GM19023 (cell line): ENCODE measurements at regions not wholly inside any gene's neighbourhood (a gene's known extent, or its start where the extent isn't known, plus 50 kb on each side); places are given as distances from the start of the nearest gene placed in this dataset.
"Not testable (repeated sequence)": the region's sequence is repeated elsewhere in the genome, so short reads cannot be mapped to it uniquely, and the experiment has no call there.

Experiments
- ATAC-seq: cut with Tn5 transposase; IDR thresholded peaks from one replicate; pipeline ENCODE4 v1.9.1; 2021; ENCODE audit warnings: mild to moderate bottlenecking, moderate library complexity; ENCODE audit not compliant: unreplicated experiment

- no peak for ATAC-seq
Measured at GRCh38 chr2:16375351-16375750, 290.3 kb downstream of the CYRIA start.

DNA sequence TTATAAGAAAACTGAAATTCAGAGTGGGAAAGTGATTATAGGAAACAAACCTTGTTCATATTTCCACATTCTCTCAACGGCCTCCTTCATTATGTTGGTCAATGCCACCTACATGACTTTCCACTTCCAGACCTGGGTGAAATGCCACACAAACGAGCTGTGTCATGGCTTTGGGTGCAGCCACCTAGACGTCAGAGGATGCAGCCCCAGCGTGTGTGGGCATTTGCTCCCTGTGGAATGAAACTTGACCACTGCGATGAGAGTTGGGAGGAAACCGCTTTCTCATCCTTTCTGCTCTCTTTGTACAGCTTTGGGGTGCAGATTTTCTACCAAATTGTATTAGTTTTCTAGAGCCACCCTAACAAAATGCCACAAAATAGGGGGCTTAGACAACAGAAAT lies 291.0 kb downstream of the CYRIA start:
- ATAC-seq = no peak

DNA sequence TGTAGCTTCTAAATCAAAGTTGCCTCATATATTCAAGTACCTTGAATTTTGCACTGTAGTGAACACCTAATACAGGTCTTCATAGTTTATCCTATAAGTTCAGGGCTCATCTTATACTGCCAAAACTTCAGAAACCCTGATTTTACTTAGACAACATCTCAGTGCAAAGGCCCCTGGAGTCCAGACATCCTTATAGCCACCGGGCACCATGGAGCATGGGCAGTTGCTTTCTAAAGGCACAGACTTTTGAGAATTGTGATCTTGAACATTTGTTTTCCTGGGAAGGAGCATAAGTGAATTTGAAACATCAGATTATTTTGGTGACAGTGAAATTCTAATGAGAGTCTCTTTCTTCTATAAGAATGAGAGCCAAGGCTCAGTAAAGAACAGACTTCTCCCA lies 292.3 kb downstream of the CYRIA start:
- no peak for ATAC-seq

DNA sequence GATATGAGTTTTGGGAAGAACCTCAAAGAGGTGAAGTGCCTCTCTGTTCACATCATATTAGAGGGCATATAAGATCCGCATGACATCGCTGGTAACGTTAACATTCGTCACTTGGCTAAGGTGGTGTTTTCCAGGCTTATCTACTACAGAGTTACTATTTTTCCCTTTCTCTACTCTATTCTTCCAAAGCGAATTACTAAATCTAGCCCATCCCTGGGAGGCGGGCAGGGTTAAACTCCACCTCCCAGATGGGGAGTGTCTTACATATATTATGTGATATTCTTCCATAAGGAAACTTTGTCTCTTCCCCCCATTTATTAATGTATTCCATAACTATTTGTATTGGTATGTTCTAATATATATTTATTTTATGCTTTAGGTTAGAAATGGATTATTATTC lies 293.9 kb downstream of the CYRIA start:
- ATAC-seq = no peak

- ATAC-seq = no peak
Measured at GRCh38 chr2:16368951-16369350, 296.7 kb downstream of the CYRIA start.

DNA sequence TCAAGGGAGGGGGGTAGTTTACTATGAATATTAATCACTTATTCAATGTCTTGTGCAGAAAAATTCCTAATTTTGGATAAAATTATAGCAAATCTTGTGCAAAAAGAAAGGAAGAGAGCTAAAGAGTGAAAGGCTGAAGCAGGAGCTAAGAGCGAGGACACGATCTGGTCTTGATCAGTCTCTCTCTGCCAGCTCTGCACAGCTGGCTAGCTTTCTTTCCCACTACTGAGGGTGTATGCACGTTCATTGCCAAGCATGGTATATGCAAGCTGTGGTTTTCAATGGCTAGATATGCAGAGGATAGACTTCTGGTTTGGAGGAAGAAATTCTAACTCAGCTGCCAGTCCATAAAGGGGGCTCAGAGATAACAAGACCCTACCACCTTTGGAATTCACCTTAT lies 297.3 kb downstream of the CYRIA start:
- no peak for ATAC-seq

DNA sequence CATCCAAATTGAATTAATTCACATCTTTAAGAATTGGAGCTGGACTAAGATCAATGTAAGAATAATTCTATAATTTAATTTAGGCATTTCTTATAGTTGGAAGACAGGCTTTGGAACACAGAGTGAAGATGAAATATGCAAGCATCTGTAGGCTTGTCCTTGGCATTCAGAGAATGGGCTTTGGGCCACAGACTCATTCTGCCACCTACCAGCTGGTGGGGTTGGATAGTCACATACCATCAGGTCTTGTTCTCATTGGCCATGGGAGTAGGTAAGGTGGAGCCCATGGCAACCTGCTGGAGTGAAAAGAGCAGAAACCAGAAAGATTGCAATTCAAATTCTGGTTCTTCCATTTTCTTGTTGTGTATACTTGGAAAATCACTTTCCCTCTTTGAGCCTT lies 300.3 kb downstream of the CYRIA start:
- no peak for ATAC-seq

DNA sequence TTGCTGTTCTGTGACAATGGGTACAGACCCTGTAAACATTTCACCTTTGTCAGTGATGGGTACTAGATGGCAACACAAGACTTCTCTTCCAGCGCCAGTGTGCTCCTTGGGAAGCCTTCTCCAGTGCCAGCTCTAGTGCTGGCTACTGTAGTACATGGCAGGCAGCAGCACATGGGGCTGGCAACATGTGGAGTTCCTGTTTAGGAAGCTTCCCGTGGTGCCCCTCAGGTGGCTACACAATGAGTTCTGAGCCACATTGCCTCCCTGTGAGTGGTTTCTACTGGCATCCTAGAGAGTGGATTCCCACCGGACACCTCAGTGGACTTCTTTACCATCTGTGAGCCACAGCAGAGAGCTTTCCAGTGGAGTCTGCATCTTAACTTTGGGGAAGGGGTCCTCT lies 302.1 kb downstream of the CYRIA start:
- no peak for ATAC-seq

- no peak for ATAC-seq
Measured at GRCh38 chr2:16362611-16363010, 303.0 kb downstream of the CYRIA start.

GRCh38 chr2:16361261-16361995 lies 304.2 kb downstream of the CYRIA start:
- no peak for ATAC-seq

DNA sequence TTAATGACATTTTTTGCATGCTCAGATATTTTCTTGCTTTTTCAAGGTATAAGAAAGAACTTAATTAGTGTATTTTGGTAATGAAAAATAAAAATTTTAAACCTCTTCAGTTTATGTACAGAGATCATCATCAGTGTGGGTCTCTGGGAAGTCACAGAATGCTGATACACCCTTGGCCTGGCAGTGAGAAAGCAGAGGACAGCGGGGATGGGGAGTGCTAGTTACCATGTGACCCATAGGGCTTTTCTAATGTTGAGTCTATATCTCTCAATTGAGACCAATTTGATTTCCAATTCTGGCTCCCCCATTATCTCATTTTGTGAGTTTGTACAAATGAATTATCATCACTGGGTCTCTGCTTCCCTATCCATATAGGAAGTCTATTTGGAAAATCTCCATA lies 305.7 kb downstream of the CYRIA start:
- ATAC-seq = no peak

DNA sequence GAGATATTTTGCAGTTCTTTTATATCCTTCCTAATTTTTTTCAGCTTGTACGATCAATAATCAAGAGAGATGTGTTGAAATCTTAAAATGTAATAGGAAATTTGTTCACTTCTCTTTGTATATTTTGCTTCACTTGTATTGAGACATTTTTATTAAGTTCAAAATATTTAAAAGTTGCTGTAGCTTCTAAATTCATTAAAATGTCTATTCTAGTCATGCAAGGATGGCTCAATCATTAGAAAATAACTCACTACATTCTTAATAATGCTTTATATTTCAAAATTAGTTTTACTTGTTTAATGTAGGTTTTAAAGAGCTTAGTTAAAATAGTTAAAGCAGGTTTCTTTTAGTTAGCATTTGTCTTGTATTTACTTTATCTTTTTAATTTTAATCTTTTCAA lies 308.4 kb downstream of the CYRIA start:
- ATAC-seq = no peak

GRCh38 chr2:16351541-16351940 lies 314.1 kb downstream of the CYRIA start:
- no peak for ATAC-seq

- no peak for ATAC-seq
Measured at GRCh38 chr2:16351137-16351536, 314.5 kb downstream of the CYRIA start.

GRCh38 chr2:16350211-16350610 lies 315.4 kb downstream of the CYRIA start:
- no peak for ATAC-seq

DNA sequence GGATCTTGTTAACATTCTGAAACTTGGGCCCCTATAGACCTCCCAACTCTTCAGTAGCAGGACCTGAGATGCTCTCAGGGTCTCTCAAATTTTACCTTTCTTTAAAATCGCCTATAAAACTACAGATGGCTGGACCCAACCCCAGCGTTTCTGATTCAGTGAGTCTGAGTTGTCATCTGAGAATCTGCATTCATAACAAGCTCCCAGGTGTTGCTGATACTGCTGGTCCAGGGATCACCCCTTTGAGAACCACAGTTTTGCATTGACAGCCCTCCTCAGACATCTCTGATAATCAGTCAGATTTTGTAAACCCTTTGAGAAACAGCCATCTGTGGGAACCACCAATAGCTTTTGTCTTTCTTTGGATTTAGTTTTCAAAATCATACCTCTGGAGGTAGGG lies 315.8 kb downstream of the CYRIA start:
- no peak for ATAC-seq

DNA sequence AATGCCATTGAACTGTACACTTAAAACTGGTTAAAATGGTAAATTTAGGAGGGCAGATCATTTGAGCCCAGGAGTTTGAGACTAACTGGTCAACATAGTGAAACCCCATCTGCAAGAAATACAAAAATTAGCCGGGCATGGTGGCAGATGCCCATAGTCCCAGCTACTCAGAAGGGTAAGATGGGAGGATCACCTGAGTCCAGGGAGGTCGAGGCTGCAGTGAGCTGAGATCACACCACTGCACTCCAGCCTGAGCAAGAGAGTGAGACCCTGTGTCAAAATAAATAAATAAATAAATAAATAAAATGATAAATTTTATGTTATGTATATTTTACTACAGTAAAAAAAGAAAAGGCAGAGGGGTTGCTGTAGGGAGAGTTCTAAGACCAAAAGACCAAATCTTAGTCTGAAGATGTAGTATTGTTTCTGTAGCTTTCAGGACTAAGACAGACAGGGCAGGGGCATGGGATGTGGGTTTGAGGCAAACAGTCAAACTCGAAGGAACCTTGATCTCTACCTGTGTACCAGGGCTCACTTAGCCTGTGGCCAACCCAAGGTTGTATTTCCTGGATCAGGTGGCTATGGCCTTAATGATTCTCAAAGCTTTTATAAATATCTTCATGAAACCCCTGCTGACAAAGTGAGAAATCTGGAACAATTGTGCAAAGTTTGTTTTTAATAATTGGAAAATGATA lies 316.7 kb downstream of the CYRIA start:
- no peak for ATAC-seq

DNA sequence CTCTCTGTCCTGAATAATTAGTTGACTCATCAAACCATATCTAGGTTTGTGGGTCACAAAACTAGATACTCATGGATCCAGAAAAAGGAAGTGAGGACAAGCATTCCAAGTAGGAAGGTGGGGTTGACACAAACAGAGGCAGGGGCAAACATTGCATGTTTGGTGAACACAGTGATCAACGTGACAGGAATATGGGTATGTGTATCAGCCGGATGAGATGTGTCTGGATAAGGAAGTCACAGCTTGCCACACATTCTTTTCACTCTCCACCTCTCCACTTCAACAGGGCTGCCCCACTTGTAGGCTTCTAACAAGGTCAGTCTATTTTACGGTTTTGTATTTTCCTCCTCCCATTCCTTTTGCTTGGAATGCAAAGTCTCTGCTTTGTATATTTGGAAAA lies 319.0 kb downstream of the CYRIA start:
- ATAC-seq = no peak

DNA sequence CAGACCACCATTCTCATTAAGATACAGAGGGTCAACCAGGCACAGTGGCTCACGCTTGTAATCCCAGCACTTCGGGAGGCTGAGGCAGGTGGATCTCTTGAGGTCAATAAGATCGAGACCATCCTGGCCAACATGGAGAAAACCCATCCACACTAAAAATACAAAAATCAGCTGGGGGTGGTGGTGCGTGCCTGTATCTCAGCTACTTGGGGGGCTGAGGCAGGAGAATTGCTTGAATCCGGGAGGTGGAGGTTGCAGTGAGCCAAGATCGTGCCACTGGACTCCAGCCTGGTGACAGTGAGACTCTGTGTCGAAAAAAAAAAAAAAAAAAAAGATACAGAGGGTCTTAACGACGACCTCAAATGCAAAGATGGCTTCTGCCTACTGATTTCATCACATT lies 320.4 kb downstream of the CYRIA start:
- not testable (repeated sequence) for ATAC-seq

DNA sequence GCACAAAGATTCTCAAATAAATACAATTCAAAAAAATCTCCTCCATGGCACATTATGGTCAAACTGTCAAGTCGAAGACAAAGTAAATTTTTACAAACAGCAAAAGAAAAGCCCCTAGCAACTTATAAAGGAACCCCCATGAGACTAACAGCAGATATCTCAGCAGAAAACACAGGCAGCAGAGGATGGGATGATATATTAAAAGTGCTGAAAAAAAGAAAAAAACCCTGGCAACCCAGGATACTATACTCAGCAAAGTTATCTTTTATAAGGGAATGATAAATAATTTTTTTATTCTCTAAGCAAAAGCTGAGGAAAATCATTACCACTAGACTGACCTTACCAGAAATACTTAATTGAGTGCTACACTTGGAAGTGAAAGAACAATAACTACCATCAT lies 326.4 kb downstream of the CYRIA start:
- ATAC-seq = no peak

DNA sequence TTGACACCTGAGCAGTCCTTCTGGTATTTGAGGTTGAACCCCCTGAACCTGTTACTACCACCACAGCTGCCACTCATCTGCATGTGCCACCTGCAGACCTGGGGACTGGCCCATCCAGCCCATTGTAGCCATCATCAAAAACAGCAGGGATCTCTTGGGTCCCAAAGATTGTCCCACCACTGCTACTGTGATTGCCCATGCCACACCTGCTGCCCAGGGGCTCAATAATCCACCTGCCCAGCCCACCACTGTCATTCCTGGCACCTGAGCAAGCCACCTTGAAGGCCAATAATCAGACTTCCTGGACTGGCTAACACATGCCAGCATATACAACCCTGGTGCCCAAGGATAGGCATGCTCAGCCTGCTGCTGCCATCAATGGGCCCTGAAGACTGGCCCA lies 327.6 kb downstream of the CYRIA start:
- ATAC-seq = no peak

DNA sequence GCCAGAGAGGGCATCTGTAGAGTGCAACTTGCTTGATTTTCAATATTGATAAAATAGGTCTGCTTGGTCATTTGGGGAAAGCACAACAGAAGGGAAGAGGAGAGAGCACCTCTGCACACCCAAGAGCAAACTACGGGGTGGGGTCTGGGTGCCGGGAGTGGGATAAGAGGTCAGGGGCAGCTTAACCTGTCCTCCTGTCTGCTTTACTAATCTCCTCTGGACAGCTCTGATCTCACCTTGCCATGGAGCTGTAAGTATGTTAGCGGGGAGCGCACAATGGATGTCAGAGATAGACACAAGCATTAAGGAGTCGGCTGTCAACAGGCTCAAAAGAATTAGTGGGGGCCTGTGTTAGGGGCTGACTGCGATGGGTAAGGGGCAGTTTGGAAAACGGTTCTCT lies 328.7 kb downstream of the CYRIA start:
- no peak for ATAC-seq

- ATAC-seq = no peak
Measured at GRCh38 chr2:16336491-16336890, 329.1 kb downstream of the CYRIA start.
